HepG2 (cell line): ENCODE measurements at regions not wholly inside any gene's neighbourhood (a gene's known extent, or its start where the extent isn't known, plus 50 kb on each side); places are given as distances from the start of the nearest gene placed in this dataset.

Source experiments
- ATAC-seq: fragments of 200-7000 bp; cut with Tn5 transposase; 3 replicates; pipeline ENCODE4 v1.9.1; 2020; ENCODE audit warnings: mild to moderate bottlenecking, moderate library complexity
- BruUV-seq: library from RNA; stranded (reverse); fragments of 400-500 nt; replicated peaks from 2 replicates; lab custom pipeline; 2021; lab: Mats Ljungman, UMichigan
- CTCF ChIA-PET: fragments of 300-600 bp; formaldehyde crosslinking; extraction: SDS; loops from one replicate; lab custom pipeline; 2021; ENCODE audit warnings: low total read pairs, inconsistent platforms, low intra/inter-chr PET ratio; lab: Yijun Ruan, JAX
- POLR2A ChIA-PET: fragments of 350-600 bp; sonication (Branson Sonifier 250); formaldehyde crosslinking; loops from one replicate; lab custom pipeline; 2020; ENCODE audit warnings: antibody characterized with exemption, inconsistent platforms; lab: Yijun Ruan, JAX
- DNase-seq: peaks from one replicate; pipeline ENCODE4 v3.0.0-alpha.2; 2015; ENCODE audit warnings: low spot score
- FAIRE-seq: peaks from 3 replicates; lab custom pipeline; 2011; peaks lifted over from hg19 to GRCh38; lab: Jason Lieb, UNC
- H2AFZ ChIP-seq: one replicate; pipeline ENCODE4 v1.6.1; 2011; ENCODE audit warnings: low read length, inconsistent platforms
- H3K27ac ChIP-seq: fragments of 300-600 bp; 3 replicates; pipeline ENCODE4 v1.8.0; 2011; ENCODE audit warnings: mixed run types, mild to moderate bottlenecking, mixed read lengths, low read length, inconsistent platforms; ENCODE audit not compliant: insufficient read depth; ENCODE audit errors: extremely low read length
- H3K27me3 ChIP-seq, 2 experiments: fragments of 200-600 bp in 1 of 2; 2 replicates in 1 of 2; 3 replicates in 1 of 2; pipeline versions ENCODE4 v1.6.0 to v1.8.0; 2011; ENCODE audit warnings: low read length in 2 of 2, mild to moderate bottlenecking in 2 of 2, moderate library complexity in 2 of 2, inconsistent platforms in 1 of 2; ENCODE audit not compliant: insufficient read depth in 2 of 2, control insufficient read depth in 1 of 2
- H3K36me3 ChIP-seq, 2 experiments: fragments of 200-600 bp in 1 of 2; replicated peaks in 1 of 2; 2 replicates in 1 of 2; 3 replicates in 1 of 2; pipeline versions ENCODE4 v1.5.1 to v1.8.0; 2011; ENCODE audit warnings: low read length in 2 of 2, inconsistent platforms in 1 of 2; ENCODE audit not compliant: insufficient read depth in 2 of 2, control insufficient read depth in 1 of 2
- H3K4me1 ChIP-seq: 2 replicates; pipeline ENCODE4 v1.5.1; 2012; ENCODE audit warnings: low read length, inconsistent platforms; ENCODE audit not compliant: insufficient read depth
- H3K4me2 ChIP-seq: 2 replicates; pipeline ENCODE4 v1.6.0; 2011; ENCODE audit warnings: low read depth, low read length, inconsistent platforms
- H3K4me3 ChIP-seq, 3 experiments: fragments of 200-600 bp in 1 of 3; sonication (generic), shearing (Covaris generic) in 1 of 3; replicated peaks in 1 of 3; 2 replicates each; pipeline ENCODE4 v1.5.1; 2011 to 2016; ENCODE audit warnings: low read length in 3 of 3, inconsistent platforms in 2 of 3, low read depth in 2 of 3, mild to moderate bottlenecking in 2 of 3, control low read depth in 1 of 3, mixed read lengths in 1 of 3; ENCODE audit not compliant: insufficient read depth in 1 of 3
- H3K79me2 ChIP-seq: one replicate; pipeline ENCODE4 v1.6.1; 2011; ENCODE audit warnings: low read length, inconsistent platforms; ENCODE audit not compliant: insufficient read depth
- H3K9ac ChIP-seq: 2 replicates; pipeline ENCODE4 v1.6.0; 2011; ENCODE audit warnings: mild to moderate bottlenecking, low read depth, low read length, inconsistent platforms; ENCODE audit not compliant: insufficient read depth
- H3K9me3 ChIP-seq: 2 replicates; pipeline ENCODE4 v1.5.1; 2012; ENCODE audit warnings: mild to moderate bottlenecking, low read length
- H4K20me1 ChIP-seq: 2 replicates; pipeline ENCODE4 v1.6.0; 2011; ENCODE audit warnings: inconsistent platforms, mild to moderate bottlenecking, low read length, moderate library complexity; ENCODE audit not compliant: insufficient read depth
- ATF6 ChIP-seq: sonication (generic); formaldehyde crosslinking; conservative IDR thresholded peaks from 2 replicates; pipeline ENCODE4 v1.4.0; 2020; ENCODE audit warnings: missing genetic modification reagents
- ELF4 ChIP-seq: sonication (generic); formaldehyde crosslinking; IDR thresholded peaks from 2 replicates; pipeline ENCODE4 v1.5.0; 2020; ENCODE audit warnings: missing genetic modification reagents, mild to moderate bottlenecking, moderate library complexity, borderline replicate concordance
- MIXL1 ChIP-seq: IDR thresholded peaks from 2 replicates; pipeline ENCODE4 v1.6.1; 2016
- NFE2L1 ChIP-seq: sonication (generic); formaldehyde crosslinking; IDR thresholded peaks from 2 replicates; pipeline ENCODE4 v1.4.0; 2020; ENCODE audit warnings: missing genetic modification reagents, mild to moderate bottlenecking, borderline replicate concordance
- NFKB2 ChIP-seq: sonication (generic); formaldehyde crosslinking; IDR thresholded peaks from 2 replicates; pipeline ENCODE4 v1.4.0; 2020; ENCODE audit warnings: missing genetic modification reagents, borderline replicate concordance
- NFYB ChIP-seq: sonication (generic); formaldehyde crosslinking; IDR thresholded peaks from 2 replicates; pipeline ENCODE4 v1.4.0; 2020; ENCODE audit warnings: missing genetic modification reagents
- SP140L ChIP-seq: sonication (generic); formaldehyde crosslinking; IDR thresholded peaks from 2 replicates; pipeline ENCODE4 v1.4.0; 2020; ENCODE audit warnings: missing genetic modification reagents, borderline replicate concordance
- TSC22D2 ChIP-seq: sonication (generic); formaldehyde crosslinking; IDR thresholded peaks from 2 replicates; pipeline ENCODE4 v1.5.1; 2020; ENCODE audit warnings: missing genetic modification reagents, mild to moderate bottlenecking, borderline replicate concordance
- XRCC5 ChIP-seq: fragments of 200-400 bp; formaldehyde crosslinking; optimal IDR thresholded peaks from 2 replicates; pipeline ENCODE3; 2017; ENCODE audit warnings: mild to moderate bottlenecking, low read length
- ZFYVE20 ChIP-seq: sonication (generic); formaldehyde crosslinking; IDR thresholded peaks from 2 replicates; pipeline ENCODE4 v1.8.0; 2023; ENCODE audit warnings: low read depth, mild to moderate bottlenecking, moderate library complexity, missing genetic modification reagents, borderline replicate concordance
- ZNF407 ChIP-seq: sonication (generic); formaldehyde crosslinking; IDR thresholded peaks from one replicate; pipeline ENCODE4 v1.5.1; 2020; ENCODE audit warnings: mild to moderate bottlenecking, missing genetic modification reagents; ENCODE audit errors: not compliant biosample characterization
- ZNF530 ChIP-seq: sonication (generic); formaldehyde crosslinking; IDR thresholded peaks from 2 replicates; pipeline ENCODE4 v1.5.0; 2020; ENCODE audit warnings: low read depth, mild to moderate bottlenecking, missing genetic modification reagents
- ZNF570 ChIP-seq: sonication (generic); formaldehyde crosslinking; IDR thresholded peaks from 2 replicates; pipeline ENCODE4 v1.4.0; 2020; ENCODE audit warnings: mild to moderate bottlenecking, missing genetic modification reagents, borderline replicate concordance
- ZNF766 ChIP-seq: sonication (generic); formaldehyde crosslinking; IDR thresholded peaks from 2 replicates; pipeline ENCODE4 v1.5.0; 2020; ENCODE audit warnings: missing genetic modification reagents, borderline replicate concordance
- WGBS: methylation state at CpG from one replicate; pipeline ENCODE4 v1.1.6; 2017; ENCODE audit warnings: low lambda C conversion rate; 5-methylcytosine and 5-hydroxymethylcytosine counted together
- in situ Hi-C: cut with HindIII; loops from 2 replicates; pipeline ENCODE4 v1.10.0; 2017; ENCODE audit warnings: low pct_unique_long_range_greater_than_20kb; ENCODE audit not compliant: extremely low pct_ligation_motif_present
- intact Hi-C: fragments of 100-400 bp; cut with micrococcal nuclease; formaldehyde crosslinking; loops from one replicate; pipeline ENCODE4 v1.10.0; 2022; ENCODE audit not compliant: unreplicated experiment
- TF ChIP-seq, protein P1 (sequence below): sonication (generic); formaldehyde crosslinking; IDR thresholded peaks from 2 replicates; pipeline ENCODE4 v1.8.1; 2023; ENCODE audit warnings: mild to moderate bottlenecking, moderate library complexity, missing genetic modification reagents

DNA sequence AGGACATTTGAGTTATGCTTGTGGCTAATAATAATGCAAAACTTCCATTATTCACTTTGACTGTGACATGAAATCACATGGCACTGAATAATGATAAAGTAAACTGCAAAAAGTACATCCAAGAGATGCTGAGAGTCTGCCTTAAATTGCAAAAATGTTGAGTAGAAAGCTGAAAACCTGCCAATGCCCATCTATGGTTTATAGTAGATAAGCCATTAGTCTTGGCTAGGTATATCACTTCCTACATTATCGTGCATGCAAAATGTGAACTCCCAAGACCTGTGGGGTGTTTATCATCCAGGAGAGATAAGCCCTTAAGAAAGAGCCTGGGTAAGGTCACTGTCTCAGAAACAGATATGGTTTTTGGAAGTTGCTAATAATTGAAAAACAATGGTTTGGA is 208.7 kb upstream of the DPYD start:
- intact Hi-C loops (no loop called here), in situ Hi-C loops (no loop called here)
- no peaks in the 10 kb centered on the region for H3K79me2 ChIP-seq
- WGBS = 7% methylated on average over 1 of the region's 1 CpG
- peaks cover 3% of the 10 kb centered on the region; the same call in 1 of the 2 replicates for H3K9me3 ChIP-seq
- no peak overlapping the region for H3K27ac ChIP-seq
- no peaks in the 10 kb centered on the region for H3K27me3 ChIP-seq
- TF ChIP-seq TSC22D2 (no peak), ZNF570 (CRISPR knock-in tag) (no peak), NFKB2 (CRISPR knock-in tag) (no peak), ZNF766 (CRISPR knock-in tag) (no peak), ZNF530 (no peak), ELF4 (CRISPR knock-in tag) (no peak), XRCC5 (no peak), NFYB (no peak), NFE2L1 (no peak), ZFYVE20 (CRISPR knock-in tag) (no peak), SP140L (CRISPR knock-in tag) (no peak), MIXL1 (CRISPR knock-in tag) (no peak), ZNF407 (CRISPR knock-in tag) (no peak), ATF6 (CRISPR knock-in tag) (no peak)
- TF ChIP-seq, protein P1, sequence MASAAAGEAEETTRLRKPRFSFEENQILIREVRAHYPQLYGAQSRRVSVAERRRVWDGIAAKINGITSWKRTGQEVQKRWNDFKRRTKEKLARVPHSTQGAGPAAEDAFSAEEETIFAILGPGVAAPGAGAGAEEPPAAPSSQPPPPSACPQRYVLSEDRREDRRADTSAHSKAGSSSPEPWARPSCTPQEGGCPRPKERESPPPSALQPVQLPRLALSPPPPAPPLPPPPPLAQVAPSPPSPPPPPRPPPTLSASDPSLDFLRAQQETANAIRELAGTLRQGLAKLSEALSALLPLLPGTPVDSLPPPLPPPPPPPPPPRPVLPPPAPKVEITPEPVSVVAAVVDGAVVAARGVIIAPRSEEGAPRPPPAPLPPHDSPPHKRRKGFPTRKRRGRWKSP (CRISPR knock-in tag) = no peak
- no peak for FAIRE-seq
- no peak overlapping the region for H2AFZ ChIP-seq
- ChIA-PET CTCF (no interaction called here), POLR2A (no interaction called here)
- no peak overlapping the region for H3K4me2 ChIP-seq
- H3K4me1 ChIP-seq = no peaks in the 10 kb centered on the region
- no peaks in the 10 kb centered on the region for H3K36me3 ChIP-seq
- H4K20me1 ChIP-seq = no peaks in the 10 kb centered on the region
- H3K4me3 ChIP-seq = no peak overlapping the region
- DNase-seq = no peak
- no peak for ATAC-seq
- BruUV-seq = no TSS peak
- no peak overlapping the region for H3K9ac ChIP-seq
